Osteocyte (in vitro differentiated cells): ENCODE measurements at regions not wholly inside any gene's neighbourhood (a gene's known extent, or its start where the extent isn't known, plus 50 kb on each side); places are given as distances from the start of the nearest gene placed in this dataset.

Source experiments
- DNase-seq: peaks from one replicate; pipeline ENCODE4 v3.0.0; 2021; ENCODE audit warnings: mixed read lengths; ENCODE audit not compliant: unreplicated experiment; ENCODE audit errors: extremely low spot score
- H3K27ac Mint-ChIP-seq: one replicate; pipeline ENCODE4 v1.8.0; 2021; ENCODE audit warnings: mild to moderate bottlenecking, mixed read lengths; ENCODE audit not compliant: unreplicated experiment
- H3K27me3 Mint-ChIP-seq: one replicate; pipeline ENCODE4 v1.8.0; 2021; ENCODE audit warnings: mixed read lengths; ENCODE audit not compliant: unreplicated experiment
- H3K36me3 Mint-ChIP-seq: one replicate; pipeline ENCODE4 v1.8.0; 2021; ENCODE audit warnings: mixed read lengths; ENCODE audit not compliant: unreplicated experiment
- H3K4me1 Mint-ChIP-seq: one replicate; pipeline ENCODE4 v1.8.0; 2021; ENCODE audit warnings: mixed read lengths; ENCODE audit not compliant: unreplicated experiment
- H3K4me3 Mint-ChIP-seq: one replicate; pipeline ENCODE4 v1.8.0; 2021; ENCODE audit warnings: mild to moderate bottlenecking, moderate library complexity, mixed read lengths; ENCODE audit not compliant: unreplicated experiment
- H3K9me3 Mint-ChIP-seq: one replicate; pipeline ENCODE4 v1.8.0; 2021; ENCODE audit warnings: mixed read lengths; ENCODE audit not compliant: unreplicated experiment
- CTCF ChIP-seq: fragments of 200-600 bp; sonication (generic); IDR thresholded peaks from 2 replicates; pipeline ENCODE4 v1.5.0; 2021; ENCODE audit warnings: antibody characterized with exemption, mild to moderate bottlenecking, moderate library complexity

DNA sequence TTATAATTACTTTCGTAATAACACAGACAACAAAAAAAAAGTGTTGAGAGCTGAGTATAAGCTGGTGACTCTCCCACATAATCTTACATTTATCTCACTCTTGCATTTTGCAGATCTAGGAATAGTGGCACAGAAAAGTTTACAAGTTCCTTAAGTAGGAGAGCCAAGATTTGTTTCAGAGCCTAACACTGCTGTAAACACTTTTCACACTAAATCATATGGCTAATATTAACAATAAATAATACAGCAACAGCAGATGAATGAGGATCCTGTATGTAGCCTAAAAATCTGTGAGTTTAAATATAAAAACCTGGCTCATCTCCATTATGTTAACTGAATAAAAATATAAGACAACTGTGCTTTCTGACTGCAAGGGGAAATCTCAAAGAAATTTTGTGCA, 846.5 kb upstream of the ADAMTS5 start:
- Mint-ChIP-seq H3K27me3 (no peaks in the 10 kb centered on the region), H3K4me3 (no peak overlapping the region), H3K36me3 (no peaks in the 10 kb centered on the region), H3K4me1 (peaks cover 14% of the 10 kb centered on the region), H3K9me3 (peaks cover 4% of the 10 kb centered on the region), H3K27ac (peak overlapping the region; percentile 20)
- no peak for TF ChIP-seq CTCF
- no peak for DNase-seq

DNA sequence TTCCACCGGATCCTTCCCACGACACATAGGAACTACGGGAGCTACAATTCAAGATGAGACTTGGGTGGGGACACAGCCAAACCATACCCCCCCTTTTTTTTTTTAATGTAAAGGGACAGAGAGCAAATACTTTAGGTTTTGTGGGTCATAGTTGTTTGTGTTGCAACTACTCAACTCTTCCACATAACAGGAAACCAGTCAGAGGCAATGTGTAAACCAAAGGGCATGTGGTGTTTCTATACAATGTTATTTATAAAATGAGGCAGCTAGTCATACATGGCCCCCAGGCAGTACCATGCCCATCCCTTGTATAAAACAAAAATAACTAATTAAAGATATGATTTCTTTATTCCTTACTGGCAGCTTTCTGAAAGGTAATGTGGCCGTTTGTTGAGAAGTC, 845.4 kb upstream of the ADAMTS5 start:
- Mint-ChIP-seq H3K9me3 (peaks cover 4% of the 10 kb centered on the region), H3K27me3 (no peaks in the 10 kb centered on the region), H3K4me3 (no peak overlapping the region), H3K4me1 (peaks cover 9% of the 10 kb centered on the region), H3K27ac (no peak overlapping the region), H3K36me3 (no peaks in the 10 kb centered on the region)
- no peak for TF ChIP-seq CTCF
- no peak for DNase-seq

DNA sequence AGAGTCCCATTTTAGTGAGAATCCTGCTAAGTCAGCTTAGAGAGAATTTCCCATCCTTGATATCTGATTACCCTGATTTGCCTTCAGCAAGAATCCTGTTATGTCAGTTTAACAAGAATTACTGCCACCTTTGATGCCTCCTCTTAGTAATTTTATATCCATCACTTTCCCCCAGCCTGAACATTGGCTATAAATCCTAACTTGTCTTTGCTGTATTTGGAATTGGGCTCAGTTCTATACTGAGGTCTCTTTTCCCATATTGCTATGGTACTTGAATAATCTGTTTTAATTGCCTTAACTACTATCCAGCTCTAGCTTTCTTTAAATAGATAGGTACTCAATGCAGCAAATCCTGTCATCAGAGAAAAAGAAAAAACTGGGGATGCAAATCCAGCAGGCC, 842.0 kb upstream of the ADAMTS5 start:
- no peak for TF ChIP-seq CTCF
- H3K27ac Mint-ChIP-seq: no peak overlapping the region
- no peaks in the 10 kb centered on the region for H3K36me3 Mint-ChIP-seq
- no peak overlapping the region for H3K4me3 Mint-ChIP-seq
- H3K9me3 Mint-ChIP-seq: peaks cover 4% of the 10 kb centered on the region
- DNase-seq: no peak
- H3K27me3 Mint-ChIP-seq: no peaks in the 10 kb centered on the region
- H3K4me1 Mint-ChIP-seq: peaks cover 10% of the 10 kb centered on the region

DNA sequence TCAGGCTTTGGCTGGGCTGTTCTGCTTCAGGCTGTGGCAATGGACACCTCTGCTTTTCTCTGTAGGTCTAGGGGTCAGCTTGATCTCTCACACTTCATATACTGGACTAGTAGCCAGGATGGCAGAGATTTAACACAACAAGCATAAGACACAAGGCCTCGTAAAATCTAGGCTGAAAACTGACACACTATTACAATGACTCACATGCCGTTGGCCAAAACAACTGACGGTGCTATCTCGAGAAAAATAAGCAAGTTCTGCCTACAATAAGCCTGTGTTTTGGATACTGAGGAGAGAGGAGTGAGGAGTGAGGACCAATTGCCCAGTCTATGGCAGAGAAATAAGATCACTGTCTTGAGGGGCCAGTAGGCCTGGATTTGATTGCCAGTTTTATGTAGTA, 840.7 kb upstream of the ADAMTS5 start:
- no peak overlapping the region for H3K4me3 Mint-ChIP-seq
- no peak overlapping the region for H3K27ac Mint-ChIP-seq
- no peaks in the 10 kb centered on the region for H3K27me3 Mint-ChIP-seq
- H3K36me3 Mint-ChIP-seq: no peaks in the 10 kb centered on the region
- TF ChIP-seq CTCF: no peak
- no peak for DNase-seq
- peaks cover 4% of the 10 kb centered on the region for H3K9me3 Mint-ChIP-seq
- peaks cover 3% of the 10 kb centered on the region for H3K4me1 Mint-ChIP-seq

GRCh38 chr21:27806281-27806680, 839.4 kb upstream of the ADAMTS5 start:
- peaks cover 4% of the 10 kb centered on the region for H3K9me3 Mint-ChIP-seq
- no peaks in the 10 kb centered on the region for H3K27me3 Mint-ChIP-seq
- DNase-seq: no peak
- no peak overlapping the region for H3K27ac Mint-ChIP-seq
- H3K4me3 Mint-ChIP-seq: no peak overlapping the region
- TF ChIP-seq CTCF: no peak
- no peaks in the 10 kb centered on the region for H3K36me3 Mint-ChIP-seq
- peaks cover 3% of the 10 kb centered on the region for H3K4me1 Mint-ChIP-seq
